ENCODE measurements at regions not wholly inside any gene's neighbourhood (a gene's known extent, or its start where the extent isn't known, plus 50 kb on each side); places are given as distances from the start of the nearest gene placed in this dataset.
"Not testable (repeated sequence)": the region's sequence is repeated elsewhere in the genome, so short reads cannot be mapped to it uniquely, and the experiment has no call there.

DNA sequence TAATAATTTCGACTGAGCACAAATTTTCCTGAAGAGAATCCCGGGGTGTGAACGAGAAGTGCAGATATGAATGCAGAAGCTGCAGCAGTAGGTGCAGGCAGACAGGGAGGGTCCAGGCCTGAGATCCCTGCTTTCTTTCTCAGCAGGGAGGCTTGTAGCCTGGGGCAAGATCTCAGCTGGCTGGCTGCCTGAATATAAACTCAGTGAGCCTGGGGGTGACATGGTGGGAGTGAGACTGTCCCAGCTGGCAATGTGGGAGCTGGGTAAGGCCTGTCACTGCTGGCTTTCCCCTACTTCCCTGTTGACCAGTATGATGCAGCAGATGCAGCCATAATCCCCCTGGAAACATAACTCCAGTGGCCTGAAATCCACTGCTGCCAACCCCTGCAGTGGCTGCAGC lies 325.2 kb downstream of the CETN3 start:
- Histone ChIP-seq H4K20me1 (replicated peaks; ENCODE audit: control insufficient read depth, extremely low read depth, insufficient read depth, low read length) (no peaks in the 10 kb centered on the region), H3K9me3 (replicated peaks; ENCODE audit: control insufficient read depth, insufficient read depth, low read length) (no peaks in the 10 kb centered on the region), H3K9ac (replicated peaks; ENCODE audit: extremely low read depth, insufficient read depth, low read length) (no peak overlapping the region), H3K36me3 (ENCODE audit: control insufficient read depth in 2 of 2, extremely low read depth in 1 of 2, insufficient read depth in 2 of 2, low read length in 2 of 2) (no peaks in the 10 kb centered on the region), H3K9me1 (replicated peaks; ENCODE audit: control insufficient read depth, extremely low read depth, insufficient read depth, low read length) (no peaks in the 10 kb centered on the region), H3K27ac (ENCODE audit: insufficient read depth, low read depth, low read length) (no peak overlapping the region), H3K4me1 (ENCODE audit: control insufficient read depth, extremely low read depth, insufficient read depth, low read length) (no peaks in the 10 kb centered on the region), H3K79me2 (ENCODE audit: control insufficient read depth, insufficient read depth, low read length) (no peaks in the 10 kb centered on the region), H3K4me3 (replicated peaks in 1 of 3; ENCODE audit: insufficient read depth in 1 of 3, low read depth in 1 of 3, low read length in 3 of 3) (no peak overlapping the region), H2AFZ (ENCODE audit: low read depth, low read length) (no peak overlapping the region), H3K4me2 (ENCODE audit: insufficient read depth, low read length) (no peak overlapping the region), H3K27me3 (ENCODE audit: control insufficient read depth in 2 of 2, insufficient read depth in 2 of 2, low read length in 2 of 2) (no peaks in the 10 kb centered on the region)
- no TSS peak for BruUV-seq (replicated peaks)
- ChIA-PET POLR2A (no interaction called here), CTCF (interaction anchor here (0.7 kb wide), 1 partner anchor 1357 kb away, joined by 3 read pairs; no protein-coding TSS in a partner anchor)
- dilution Hi-C loops (cut with MboI; ENCODE audit: extremely low pct_ligation_motif_present, low sequenced_read_pairs): no loop called here
- TF ChIP-seq GATA2 (IDR thresholded peaks at IDR 0.05; ENCODE audit: insufficient read depth, insufficient read length, low read depth, low read length) (no peak), POLR2AphosphoS5 (IDR thresholded peaks at IDR 0.05; ENCODE audit: insufficient read depth, low read depth, low read length) (no peak), MYC (IDR thresholded peaks at IDR 0.05; ENCODE audit: low read depth, low read length) (no peak), EZH2 (IDR thresholded peaks at IDR 0.05; ENCODE audit: borderline replicate concordance, low read depth, low read length, severe bottlenecking) (no peak), POLR2A (IDR thresholded peaks at IDR 0.05; ENCODE audit: low read depth, low read length) (no peak), JUN (IDR thresholded peaks at IDR 0.05; ENCODE audit: borderline replicate concordance, insufficient read depth, insufficient read length, low read depth) (no peak), FOS (IDR thresholded peaks at IDR 0.05; ENCODE audit: borderline replicate concordance, insufficient read depth, low read length) (no peak)
- TF ChIP-seq, protein P1, sequence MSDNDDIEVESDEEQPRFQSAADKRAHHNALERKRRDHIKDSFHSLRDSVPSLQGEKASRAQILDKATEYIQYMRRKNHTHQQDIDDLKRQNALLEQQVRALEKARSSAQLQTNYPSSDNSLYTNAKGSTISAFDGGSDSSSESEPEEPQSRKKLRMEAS (IDR thresholded peaks at IDR 0.05; ENCODE audit: insufficient read depth, insufficient read length): no peak
- TF ChIP-seq, protein P2, sequence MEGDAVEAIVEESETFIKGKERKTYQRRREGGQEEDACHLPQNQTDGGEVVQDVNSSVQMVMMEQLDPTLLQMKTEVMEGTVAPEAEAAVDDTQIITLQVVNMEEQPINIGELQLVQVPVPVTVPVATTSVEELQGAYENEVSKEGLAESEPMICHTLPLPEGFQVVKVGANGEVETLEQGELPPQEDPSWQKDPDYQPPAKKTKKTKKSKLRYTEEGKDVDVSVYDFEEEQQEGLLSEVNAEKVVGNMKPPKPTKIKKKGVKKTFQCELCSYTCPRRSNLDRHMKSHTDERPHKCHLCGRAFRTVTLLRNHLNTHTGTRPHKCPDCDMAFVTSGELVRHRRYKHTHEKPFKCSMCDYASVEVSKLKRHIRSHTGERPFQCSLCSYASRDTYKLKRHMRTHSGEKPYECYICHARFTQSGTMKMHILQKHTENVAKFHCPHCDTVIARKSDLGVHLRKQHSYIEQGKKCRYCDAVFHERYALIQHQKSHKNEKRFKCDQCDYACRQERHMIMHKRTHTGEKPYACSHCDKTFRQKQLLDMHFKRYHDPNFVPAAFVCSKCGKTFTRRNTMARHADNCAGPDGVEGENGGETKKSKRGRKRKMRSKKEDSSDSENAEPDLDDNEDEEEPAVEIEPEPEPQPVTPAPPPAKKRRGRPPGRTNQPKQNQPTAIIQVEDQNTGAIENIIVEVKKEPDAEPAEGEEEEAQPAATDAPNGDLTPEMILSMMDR (IDR thresholded peaks at IDR 0.05; ENCODE audit: extremely low read depth in 1 of 2, insufficient read depth in 1 of 2, low read depth in 1 of 2, low read length in 2 of 2): no peak
- DNase-seq (ENCODE audit: low read depth, low spot score) (no peak), FAIRE-seq (no peak)
- intact Hi-C loops (cut with micrococcal nuclease): no loop called here

DNA sequence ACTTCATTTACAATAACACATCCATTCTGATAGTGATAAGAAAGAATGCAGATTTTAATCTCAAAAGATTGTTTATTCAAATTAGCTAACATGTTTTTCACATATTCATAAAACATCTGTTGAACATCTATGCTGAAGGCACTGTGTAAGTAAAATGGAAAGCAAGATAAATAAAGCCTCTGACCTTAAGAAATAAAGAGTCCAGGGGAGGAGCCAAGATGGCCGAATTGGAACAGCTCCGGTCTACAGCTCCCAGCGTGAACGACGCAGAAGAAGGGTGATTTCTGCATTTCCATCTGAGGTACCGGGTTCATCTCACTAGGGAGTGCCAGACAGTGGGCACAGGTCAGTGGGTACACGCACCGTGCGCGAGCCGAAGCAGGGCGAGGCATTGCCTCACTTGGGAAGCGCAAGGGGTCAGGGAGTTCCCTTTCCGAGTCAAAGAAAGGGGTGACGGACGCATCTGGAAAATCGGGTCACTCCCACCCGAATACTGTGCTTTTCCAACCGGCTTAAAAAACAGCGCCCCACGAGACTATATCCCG lies 336.5 kb downstream of the CETN3 start:
- H3K27me3 ChIP-seq (ENCODE audit: control insufficient read depth in 2 of 2, insufficient read depth in 2 of 2, low read length in 2 of 2); dilution Hi-C loops (cut with MboI; ENCODE audit: extremely low pct_ligation_motif_present, low sequenced_read_pairs); CTCF ChIA-PET; H3K79me2 ChIP-seq (ENCODE audit: control insufficient read depth, insufficient read depth, low read length); H2AFZ ChIP-seq (ENCODE audit: low read depth, low read length); BruUV-seq (replicated peaks); H3K9me1 ChIP-seq (replicated peaks; ENCODE audit: control insufficient read depth, extremely low read depth, insufficient read depth, low read length); FAIRE-seq; H3K9ac ChIP-seq (replicated peaks; ENCODE audit: extremely low read depth, insufficient read depth, low read length); H3K4me2 ChIP-seq (ENCODE audit: insufficient read depth, low read length); H3K27ac ChIP-seq (ENCODE audit: insufficient read depth, low read depth, low read length); POLR2A ChIA-PET; H3K36me3 ChIP-seq (ENCODE audit: control insufficient read depth in 2 of 2, extremely low read depth in 1 of 2, insufficient read depth in 2 of 2, low read length in 2 of 2); DNase-seq (ENCODE audit: low read depth, low spot score); H4K20me1 ChIP-seq (replicated peaks; ENCODE audit: control insufficient read depth, extremely low read depth, insufficient read depth, low read length); H3K4me3 ChIP-seq (replicated peaks in 1 of 3; ENCODE audit: insufficient read depth in 1 of 3, low read depth in 1 of 3, low read length in 3 of 3); H3K9me3 ChIP-seq (replicated peaks; ENCODE audit: control insufficient read depth, insufficient read depth, low read length); H3K4me1 ChIP-seq (ENCODE audit: control insufficient read depth, extremely low read depth, insufficient read depth, low read length); intact Hi-C loops (cut with micrococcal nuclease): not testable (repeated sequence)

Measured in endothelial cell of umbilical vein (primary cell).